ENCODE measurements at regions not wholly inside any gene's neighbourhood (a gene's known extent, or its start where the extent isn't known, plus 50 kb on each side); places are given as distances from the start of the nearest gene placed in this dataset.

DNA sequence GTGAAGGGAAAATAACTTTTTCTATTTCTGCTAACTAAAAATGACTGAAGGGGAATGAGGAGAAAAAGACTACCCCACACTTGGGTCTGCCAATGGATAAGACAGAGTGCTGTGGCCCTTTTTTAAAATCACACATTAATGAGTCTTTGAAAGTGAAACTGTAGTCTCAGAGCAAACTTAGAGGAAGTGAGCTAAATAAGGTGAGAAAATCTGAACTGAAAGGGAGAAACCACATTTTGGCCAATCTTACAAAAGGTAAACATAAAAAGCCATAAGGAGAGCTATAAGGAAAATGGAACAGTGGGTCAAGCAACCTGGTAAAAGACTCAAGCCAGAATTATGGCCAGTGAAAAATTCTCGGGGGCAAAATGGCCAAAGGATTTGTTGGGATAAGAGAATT is 755.1 kb upstream of the IGFBP7 start (continued):
- TF ChIP-seq ATF7 (IDR thresholded peaks at IDR 0.05; ENCODE audit: low read depth) (0 out of 2 replicates have a peak, but pooled peaks have one; percentile 21), TAF1 (IDR thresholded peaks at IDR 0.05; ENCODE audit: borderline replicate concordance, low read depth, low read length) (no peak), TCF7 (IDR thresholded peaks at IDR 0.05; ENCODE audit: borderline replicate concordance) (no peak), CBX3 (IDR thresholded peaks at IDR 0.05; ENCODE audit: borderline replicate concordance, low read depth) (no peak), DPF2 (IDR thresholded peaks at IDR 0.05) (peak; percentile 72), SMAD1 (IDR thresholded peaks at IDR 0.05; ENCODE audit: low read depth, partially characterized antibody) (no peak), FOXK2 (IDR thresholded peaks at IDR 0.05) (no peak), EZH2 (IDR thresholded peaks at IDR 0.05; ENCODE audit: borderline replicate concordance, control insufficient read depth, low read depth, low read length) (no peak), RBBP5 (conservative IDR thresholded peaks at IDR 0.05) (no peak), CBX5 (IDR thresholded peaks at IDR 0.05; ENCODE audit: low read depth) (no peak)
- TF ChIP-seq, protein P1, sequence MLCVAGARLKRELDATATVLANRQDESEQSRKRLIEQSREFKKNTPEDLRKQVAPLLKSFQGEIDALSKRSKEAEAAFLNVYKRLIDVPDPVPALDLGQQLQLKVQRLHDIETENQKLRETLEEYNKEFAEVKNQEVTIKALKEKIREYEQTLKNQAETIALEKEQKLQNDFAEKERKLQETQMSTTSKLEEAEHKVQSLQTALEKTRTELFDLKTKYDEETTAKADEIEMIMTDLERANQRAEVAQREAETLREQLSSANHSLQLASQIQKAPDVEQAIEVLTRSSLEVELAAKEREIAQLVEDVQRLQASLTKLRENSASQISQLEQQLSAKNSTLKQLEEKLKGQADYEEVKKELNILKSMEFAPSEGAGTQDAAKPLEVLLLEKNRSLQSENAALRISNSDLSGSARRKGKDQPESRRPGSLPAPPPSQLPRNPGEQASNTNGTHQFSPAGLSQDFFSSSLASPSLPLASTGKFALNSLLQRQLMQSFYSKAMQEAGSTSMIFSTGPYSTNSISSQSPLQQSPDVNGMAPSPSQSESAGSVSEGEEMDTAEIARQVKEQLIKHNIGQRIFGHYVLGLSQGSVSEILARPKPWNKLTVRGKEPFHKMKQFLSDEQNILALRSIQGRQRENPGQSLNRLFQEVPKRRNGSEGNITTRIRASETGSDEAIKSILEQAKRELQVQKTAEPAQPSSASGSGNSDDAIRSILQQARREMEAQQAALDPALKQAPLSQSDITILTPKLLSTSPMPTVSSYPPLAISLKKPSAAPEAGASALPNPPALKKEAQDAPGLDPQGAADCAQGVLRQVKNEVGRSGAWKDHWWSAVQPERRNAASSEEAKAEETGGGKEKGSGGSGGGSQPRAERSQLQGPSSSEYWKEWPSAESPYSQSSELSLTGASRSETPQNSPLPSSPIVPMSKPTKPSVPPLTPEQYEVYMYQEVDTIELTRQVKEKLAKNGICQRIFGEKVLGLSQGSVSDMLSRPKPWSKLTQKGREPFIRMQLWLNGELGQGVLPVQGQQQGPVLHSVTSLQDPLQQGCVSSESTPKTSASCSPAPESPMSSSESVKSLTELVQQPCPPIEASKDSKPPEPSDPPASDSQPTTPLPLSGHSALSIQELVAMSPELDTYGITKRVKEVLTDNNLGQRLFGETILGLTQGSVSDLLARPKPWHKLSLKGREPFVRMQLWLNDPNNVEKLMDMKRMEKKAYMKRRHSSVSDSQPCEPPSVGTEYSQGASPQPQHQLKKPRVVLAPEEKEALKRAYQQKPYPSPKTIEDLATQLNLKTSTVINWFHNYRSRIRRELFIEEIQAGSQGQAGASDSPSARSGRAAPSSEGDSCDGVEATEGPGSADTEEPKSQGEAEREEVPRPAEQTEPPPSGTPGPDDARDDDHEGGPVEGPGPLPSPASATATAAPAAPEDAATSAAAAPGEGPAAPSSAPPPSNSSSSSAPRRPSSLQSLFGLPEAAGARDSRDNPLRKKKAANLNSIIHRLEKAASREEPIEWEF (IDR thresholded peaks at IDR 0.05; ENCODE audit: insufficient replicate concordance, low read depth, low read length): no peak
- TF ChIP-seq, protein P2, sequence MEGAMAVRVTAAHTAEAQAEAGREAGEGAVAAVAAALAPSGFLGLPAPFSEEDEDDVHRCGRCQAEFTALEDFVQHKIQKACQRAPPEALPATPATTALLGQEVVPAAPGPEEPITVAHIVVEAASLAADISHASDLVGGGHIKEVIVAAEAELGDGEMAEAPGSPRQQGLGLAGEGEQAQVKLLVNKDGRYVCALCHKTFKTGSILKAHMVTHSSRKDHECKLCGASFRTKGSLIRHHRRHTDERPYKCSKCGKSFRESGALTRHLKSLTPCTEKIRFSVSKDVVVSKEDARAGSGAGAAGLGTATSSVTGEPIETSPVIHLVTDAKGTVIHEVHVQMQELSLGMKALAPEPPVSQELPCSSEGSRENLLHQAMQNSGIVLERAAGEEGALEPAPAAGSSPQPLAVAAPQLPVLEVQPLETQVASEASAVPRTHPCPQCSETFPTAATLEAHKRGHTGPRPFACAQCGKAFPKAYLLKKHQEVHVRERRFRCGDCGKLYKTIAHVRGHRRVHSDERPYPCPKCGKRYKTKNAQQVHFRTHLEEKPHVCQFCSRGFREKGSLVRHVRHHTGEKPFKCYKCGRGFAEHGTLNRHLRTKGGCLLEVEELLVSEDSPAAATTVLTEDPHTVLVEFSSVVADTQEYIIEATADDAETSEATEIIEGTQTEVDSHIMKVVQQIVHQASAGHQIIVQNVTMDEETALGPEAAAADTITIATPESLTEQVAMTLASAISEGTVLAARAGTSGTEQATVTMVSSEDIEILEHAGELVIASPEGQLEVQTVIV (IDR thresholded peaks at IDR 0.05; ENCODE audit: borderline replicate concordance, partially characterized antibody): no peak
- TF ChIP-seq, protein P3, sequence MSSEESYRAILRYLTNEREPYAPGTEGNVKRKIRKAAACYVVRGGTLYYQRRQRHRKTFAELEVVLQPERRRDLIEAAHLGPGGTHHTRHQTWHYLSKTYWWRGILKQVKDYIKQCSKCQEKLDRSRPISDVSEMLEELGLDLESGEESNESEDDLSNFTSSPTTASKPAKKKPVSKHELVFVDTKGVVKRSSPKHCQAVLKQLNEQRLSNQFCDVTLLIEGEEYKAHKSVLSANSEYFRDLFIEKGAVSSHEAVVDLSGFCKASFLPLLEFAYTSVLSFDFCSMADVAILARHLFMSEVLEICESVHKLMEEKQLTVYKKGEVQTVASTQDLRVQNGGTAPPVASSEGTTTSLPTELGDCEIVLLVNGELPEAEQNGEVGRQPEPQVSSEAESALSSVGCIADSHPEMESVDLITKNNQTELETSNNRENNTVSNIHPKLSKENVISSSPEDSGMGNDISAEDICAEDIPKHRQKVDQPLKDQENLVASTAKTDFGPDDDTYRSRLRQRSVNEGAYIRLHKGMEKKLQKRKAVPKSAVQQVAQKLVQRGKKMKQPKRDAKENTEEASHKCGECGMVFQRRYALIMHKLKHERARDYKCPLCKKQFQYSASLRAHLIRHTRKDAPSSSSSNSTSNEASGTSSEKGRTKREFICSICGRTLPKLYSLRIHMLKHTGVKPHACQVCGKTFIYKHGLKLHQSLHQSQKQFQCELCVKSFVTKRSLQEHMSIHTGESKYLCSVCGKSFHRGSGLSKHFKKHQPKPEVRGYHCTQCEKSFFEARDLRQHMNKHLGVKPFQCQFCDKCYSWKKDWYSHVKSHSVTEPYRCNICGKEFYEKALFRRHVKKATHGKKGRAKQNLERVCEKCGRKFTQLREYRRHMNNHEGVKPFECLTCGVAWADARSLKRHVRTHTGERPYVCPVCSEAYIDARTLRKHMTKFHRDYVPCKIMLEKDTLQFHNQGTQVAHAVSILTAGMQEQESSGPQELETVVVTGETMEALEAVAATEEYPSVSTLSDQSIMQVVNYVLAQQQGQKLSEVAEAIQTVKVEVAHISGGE (CRISPR knock-in tag; IDR thresholded peaks at IDR 0.05): no peak
- TF ChIP-seq, protein P4, sequence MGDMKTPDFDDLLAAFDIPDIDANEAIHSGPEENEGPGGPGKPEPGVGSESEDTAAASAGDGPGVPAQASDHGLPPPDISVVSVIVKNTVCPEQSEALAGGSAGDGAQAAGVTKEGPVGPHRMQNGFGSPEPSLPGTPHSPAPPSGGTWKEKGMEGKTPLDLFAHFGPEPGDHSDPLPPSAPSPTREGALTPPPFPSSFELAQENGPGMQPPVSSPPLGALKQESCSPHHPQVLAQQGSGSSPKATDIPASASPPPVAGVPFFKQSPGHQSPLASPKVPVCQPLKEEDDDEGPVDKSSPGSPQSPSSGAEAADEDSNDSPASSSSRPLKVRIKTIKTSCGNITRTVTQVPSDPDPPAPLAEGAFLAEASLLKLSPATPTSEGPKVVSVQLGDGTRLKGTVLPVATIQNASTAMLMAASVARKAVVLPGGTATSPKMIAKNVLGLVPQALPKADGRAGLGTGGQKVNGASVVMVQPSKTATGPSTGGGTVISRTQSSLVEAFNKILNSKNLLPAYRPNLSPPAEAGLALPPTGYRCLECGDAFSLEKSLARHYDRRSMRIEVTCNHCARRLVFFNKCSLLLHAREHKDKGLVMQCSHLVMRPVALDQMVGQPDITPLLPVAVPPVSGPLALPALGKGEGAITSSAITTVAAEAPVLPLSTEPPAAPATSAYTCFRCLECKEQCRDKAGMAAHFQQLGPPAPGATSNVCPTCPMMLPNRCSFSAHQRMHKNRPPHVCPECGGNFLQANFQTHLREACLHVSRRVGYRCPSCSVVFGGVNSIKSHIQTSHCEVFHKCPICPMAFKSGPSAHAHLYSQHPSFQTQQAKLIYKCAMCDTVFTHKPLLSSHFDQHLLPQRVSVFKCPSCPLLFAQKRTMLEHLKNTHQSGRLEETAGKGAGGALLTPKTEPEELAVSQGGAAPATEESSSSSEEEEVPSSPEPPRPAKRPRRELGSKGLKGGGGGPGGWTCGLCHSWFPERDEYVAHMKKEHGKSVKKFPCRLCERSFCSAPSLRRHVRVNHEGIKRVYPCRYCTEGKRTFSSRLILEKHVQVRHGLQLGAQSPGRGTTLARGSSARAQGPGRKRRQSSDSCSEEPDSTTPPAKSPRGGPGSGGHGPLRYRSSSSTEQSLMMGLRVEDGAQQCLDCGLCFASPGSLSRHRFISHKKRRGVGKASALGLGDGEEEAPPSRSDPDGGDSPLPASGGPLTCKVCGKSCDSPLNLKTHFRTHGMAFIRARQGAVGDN (IDR thresholded peaks at IDR 0.05): no peak

All from GM12878 (cell line).